Thyroid gland (tissue), 4 donors: ENCODE measurements at regions not wholly inside any gene's neighbourhood (a gene's known extent, or its start where the extent isn't known, plus 50 kb on each side); places are given as distances from the start of the nearest gene placed in this dataset.

Experiments
- DNase-seq, 2 donors: peaks; one replicate each; pipeline ENCODE4 v3.0.0-alpha.2; 2019
- H3K27ac ChIP-seq, 3 donors: fragments of 200-600 bp; sonication (generic); 1 replicate in 2 of 3; 2 replicates in 1 of 3; pipeline ENCODE4 v1.5.1; 2016 to 2019; ENCODE audit warnings: mild to moderate bottlenecking in 1 of 3, moderate library complexity in 1 of 3
- H3K27me3 ChIP-seq: fragments of 200-600 bp; sonication (generic); one replicate; pipeline ENCODE4 v1.5.1; 2019
- H3K36me3 ChIP-seq, 2 donors: fragments of 200-600 bp; sonication (generic); one replicate each; pipeline ENCODE4 v1.5.1; 2016 to 2019
- H3K4me1 ChIP-seq, 2 donors: fragments of 200-600 bp; sonication (generic); one replicate each; pipeline ENCODE4 v1.5.1; 2017 to 2019
- H3K4me3 ChIP-seq, 3 donors: fragments of 200-600 bp; sonication (generic); replicated peaks in 1 of 3; 1 replicate in 2 of 3; 2 replicates in 1 of 3; pipeline ENCODE4 v1.5.1; 2016; ENCODE audit warnings: mild to moderate bottlenecking in 1 of 3
- H3K9me3 ChIP-seq: fragments of 200-600 bp; sonication (generic); one replicate; pipeline ENCODE4 v1.5.1; 2017
- POLR2A ChIP-seq, 2 donors: fragments of 450-650 bp; IDR thresholded peaks; one replicate each; pipeline ENCODE4 v1.6.1; 2017; ENCODE audit warnings: antibody characterized with exemption in 2 of 2, mild to moderate bottlenecking in 2 of 2, moderate library complexity in 1 of 2
- WGBS, 2 donors: methylation state at CpG; one replicate each; pipeline ENCODE4 v1.1.5; 2017; 5-methylcytosine and 5-hydroxymethylcytosine counted together
- intact Hi-C: fragments of 100-400 bp; cut with DNase I; formaldehyde crosslinking; loops from one replicate; pipeline ENCODE4 v1.15.1; 2023
- TF ChIP-seq, protein P1 (sequence below), 6 experiments: fragments of 200-600 bp in 3 of 6; fragments of 450-650 bp in 3 of 6; sonication (generic) in 3 of 6; IDR thresholded peaks; one replicate each; pipeline ENCODE4 v1.5.1; 2016 to 2019; ENCODE audit warnings: antibody characterized with exemption in 6 of 6, mild to moderate bottlenecking in 2 of 6, inconsistent platforms in 1 of 6, moderate library complexity in 1 of 6

DNA sequence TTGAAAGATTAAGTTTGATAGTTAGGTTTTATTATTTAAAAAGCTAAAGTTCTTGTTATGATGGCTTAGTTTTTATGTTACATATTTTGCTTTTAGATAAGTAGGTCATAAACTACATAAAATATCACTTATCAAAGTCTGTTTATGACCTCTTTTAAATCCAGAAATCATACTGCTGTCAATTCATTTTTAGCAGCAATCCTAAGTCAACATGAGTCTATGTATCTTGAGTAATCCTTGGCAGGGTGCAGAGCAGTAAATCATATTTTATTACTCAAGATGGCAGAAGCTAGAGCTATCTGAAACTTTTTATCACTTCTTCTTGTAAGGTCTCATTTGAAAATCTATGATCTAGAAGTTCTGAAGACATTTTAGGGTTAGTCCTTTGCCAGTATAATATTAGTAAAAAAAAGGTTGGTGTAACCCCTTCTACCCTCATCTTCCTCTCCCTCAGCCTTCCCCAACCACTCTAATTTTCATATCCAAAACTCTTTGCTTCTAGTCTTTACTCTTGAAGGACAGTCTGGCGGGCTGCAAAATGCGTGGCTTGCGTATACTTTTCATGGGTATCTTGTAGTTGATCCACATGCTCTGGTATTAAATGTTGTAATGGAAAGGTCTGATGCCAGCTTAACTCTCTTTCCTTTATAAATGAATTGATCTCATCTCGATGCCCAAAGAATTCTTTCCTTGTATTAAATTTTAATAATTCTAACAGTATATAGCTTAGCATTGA, 134.0 kb upstream of the THRB start:
- H3K36me3 ChIP-seq: no peaks in the 10 kb centered on the region
- H3K27ac ChIP-seq: no peak overlapping the region
- TF ChIP-seq POLR2A (IDR thresholded peaks at IDR 0.05): no peak
- TF ChIP-seq, protein P1, sequence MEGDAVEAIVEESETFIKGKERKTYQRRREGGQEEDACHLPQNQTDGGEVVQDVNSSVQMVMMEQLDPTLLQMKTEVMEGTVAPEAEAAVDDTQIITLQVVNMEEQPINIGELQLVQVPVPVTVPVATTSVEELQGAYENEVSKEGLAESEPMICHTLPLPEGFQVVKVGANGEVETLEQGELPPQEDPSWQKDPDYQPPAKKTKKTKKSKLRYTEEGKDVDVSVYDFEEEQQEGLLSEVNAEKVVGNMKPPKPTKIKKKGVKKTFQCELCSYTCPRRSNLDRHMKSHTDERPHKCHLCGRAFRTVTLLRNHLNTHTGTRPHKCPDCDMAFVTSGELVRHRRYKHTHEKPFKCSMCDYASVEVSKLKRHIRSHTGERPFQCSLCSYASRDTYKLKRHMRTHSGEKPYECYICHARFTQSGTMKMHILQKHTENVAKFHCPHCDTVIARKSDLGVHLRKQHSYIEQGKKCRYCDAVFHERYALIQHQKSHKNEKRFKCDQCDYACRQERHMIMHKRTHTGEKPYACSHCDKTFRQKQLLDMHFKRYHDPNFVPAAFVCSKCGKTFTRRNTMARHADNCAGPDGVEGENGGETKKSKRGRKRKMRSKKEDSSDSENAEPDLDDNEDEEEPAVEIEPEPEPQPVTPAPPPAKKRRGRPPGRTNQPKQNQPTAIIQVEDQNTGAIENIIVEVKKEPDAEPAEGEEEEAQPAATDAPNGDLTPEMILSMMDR (IDR thresholded peaks at IDR 0.05): no peak
- 85 to 96% methylated on average over 4 of the region's 4 CpGs for WGBS, 2 donors
- H3K9me3 ChIP-seq: no peaks in the 10 kb centered on the region
- no peak overlapping the region for H3K4me3 ChIP-seq
- no peaks in the 10 kb centered on the region for H3K27me3 ChIP-seq
- DNase-seq: no peak
- intact Hi-C loops: no loop called here
- no peaks in the 10 kb centered on the region for H3K4me1 ChIP-seq

- no peak for TF ChIP-seq POLR2A (IDR thresholded peaks at IDR 0.05)
- TF ChIP-seq, protein P1 (IDR thresholded peaks at IDR 0.05): no peak
- Histone ChIP-seq H3K4me1 (no peaks in the 10 kb centered on the region), H3K27me3 (no peaks in the 10 kb centered on the region), H3K27ac (no peak overlapping the region), H3K4me3 (no peak overlapping the region), H3K36me3 (no peaks in the 10 kb centered on the region), H3K9me3 (no peaks in the 10 kb centered on the region)
- no peak for DNase-seq
- intact Hi-C loops: no loop called here
Observed at GRCh38 chr3:24631481-24631880, 136.8 kb upstream of the THRB start.

- no peak for DNase-seq
- H3K4me3 ChIP-seq: no peak overlapping the region
- intact Hi-C loops: no loop called here
- TF ChIP-seq POLR2A (IDR thresholded peaks at IDR 0.05): no peak
- TF ChIP-seq, protein P1 (IDR thresholded peaks at IDR 0.05): no peak
- WGBS, 2 donors: 96% methylated on average over 1 of the region's 1 CpG
- H3K36me3 ChIP-seq: no peaks in the 10 kb centered on the region
- no peaks in the 10 kb centered on the region for H3K4me1 ChIP-seq
- no peaks in the 10 kb centered on the region for H3K27me3 ChIP-seq
- H3K27ac ChIP-seq: no peak overlapping the region
- H3K9me3 ChIP-seq: no peaks in the 10 kb centered on the region
Observed at GRCh38 chr3:24639061-24639460, 144.4 kb upstream of the THRB start.

DNA sequence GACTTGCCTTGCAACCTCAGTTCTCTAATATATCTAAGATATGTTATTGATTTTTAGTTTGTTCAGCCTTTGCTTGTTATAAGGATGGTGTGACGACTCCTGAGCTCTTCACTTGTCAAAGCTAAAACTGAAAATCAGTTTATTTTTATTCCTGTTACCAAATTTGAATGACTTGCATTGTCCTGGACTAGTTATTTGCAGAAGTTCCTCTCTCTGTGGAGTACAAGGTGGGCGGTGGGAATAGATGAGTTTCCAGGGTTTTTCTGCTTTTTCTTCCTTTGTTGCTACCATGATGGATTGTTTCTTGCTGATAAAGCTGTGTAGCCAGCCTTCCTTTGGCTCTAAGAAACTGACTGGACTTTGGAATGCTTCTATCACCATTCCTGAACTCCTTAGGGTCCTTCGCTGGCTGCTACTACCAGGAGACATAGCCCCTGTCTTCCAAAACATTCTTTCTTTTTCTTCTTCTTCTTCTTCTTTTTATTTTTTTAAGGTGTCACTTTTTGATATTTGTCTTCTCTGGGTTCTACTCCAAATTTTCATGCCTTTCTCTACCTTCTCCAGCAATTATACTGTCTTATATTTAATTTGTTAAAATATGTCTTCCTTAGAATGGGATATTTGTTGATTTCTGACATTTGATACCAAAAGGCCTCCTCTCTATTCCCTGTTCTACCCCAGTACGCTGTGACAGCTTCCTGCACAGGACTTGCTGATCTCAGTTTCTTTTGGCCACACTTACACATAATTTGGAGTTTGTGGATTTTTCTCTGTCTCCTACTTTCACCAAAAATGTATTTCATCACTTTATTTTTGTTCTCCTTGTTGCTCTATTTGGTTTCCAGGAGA, 145.1 kb upstream of the THRB start:
- TF ChIP-seq, protein P1 (IDR thresholded peaks at IDR 0.05): no peak
- TF ChIP-seq POLR2A (IDR thresholded peaks at IDR 0.05): no peak
- H3K36me3 ChIP-seq: no peaks in the 10 kb centered on the region
- H3K4me1 ChIP-seq: no peaks in the 10 kb centered on the region
- no peaks in the 10 kb centered on the region for H3K9me3 ChIP-seq
- no peak for DNase-seq
- 77 to 90% methylated on average over 4 of the region's 4 CpGs for WGBS, 2 donors
- intact Hi-C loops: no loop called here
- H3K4me3 ChIP-seq: no peak overlapping the region
- H3K27me3 ChIP-seq: no peaks in the 10 kb centered on the region
- no peak overlapping the region for H3K27ac ChIP-seq

- Histone ChIP-seq H3K27me3 (no peaks in the 10 kb centered on the region), H3K36me3 (no peaks in the 10 kb centered on the region), H3K9me3 (no peaks in the 10 kb centered on the region), H3K27ac (no peak overlapping the region), H3K4me3 (no peak overlapping the region), H3K4me1 (no peaks in the 10 kb centered on the region)
- peak; percentile 4 to 22 for DNase-seq
- TF ChIP-seq POLR2A (IDR thresholded peaks at IDR 0.05): no peak
- TF ChIP-seq, protein P1 (IDR thresholded peaks at IDR 0.05): peak in 4 of 6 experiments; percentile 54 to 78 (median 66)
- intact Hi-C loops: no loop called here
- WGBS, 2 donors: 40 to 59% methylated on average over 3 of the region's 3 CpGs
Observed at GRCh38 chr3:24640330-24640877, 145.8 kb upstream of the THRB start.
